IgD-negative memory B cell (primary cell): ENCODE measurements at regions not wholly inside any gene's neighbourhood (a gene's known extent, or its start where the extent isn't known, plus 50 kb on each side); places are given as distances from the start of the nearest gene placed in this dataset.

Experiments
- H3K27ac Mint-ChIP-seq, 3 donors: one replicate each; pipeline ENCODE4 v1.8.0; 2020 to 2022; ENCODE audit warnings: mild to moderate bottlenecking in 3 of 3, mixed read lengths in 3 of 3, moderate library complexity in 1 of 3
- H3K27me3 Mint-ChIP-seq: one replicate; pipeline ENCODE4 v1.8.0; 2021; ENCODE audit warnings: mixed read lengths
- H3K36me3 Mint-ChIP-seq: one replicate; pipeline ENCODE4 v1.8.0; 2020; ENCODE audit warnings: mild to moderate bottlenecking, mixed read lengths
- H3K4me1 Mint-ChIP-seq, 3 donors: one replicate each; pipeline ENCODE4 v1.8.0; 2020 to 2022; ENCODE audit warnings: mixed read lengths in 3 of 3, mild to moderate bottlenecking in 1 of 3
- H3K4me3 Mint-ChIP-seq, 4 donors: one replicate each; pipeline ENCODE4 v1.8.0; 2020 to 2022; ENCODE audit warnings: mild to moderate bottlenecking in 4 of 4, mixed read lengths in 4 of 4, moderate library complexity in 3 of 4
- H3K9me3 Mint-ChIP-seq, 3 donors: one replicate each; pipeline ENCODE4 v1.8.0; 2020 to 2021; ENCODE audit warnings: mixed read lengths in 3 of 3, mild to moderate bottlenecking in 1 of 3

- no peaks in the 10 kb centered on the region for H3K9me3 Mint-ChIP-seq
- H3K4me1 Mint-ChIP-seq: peaks cover 0 to 1% (median 0%) of the 10 kb centered on the region in 3 donors
- H3K36me3 Mint-ChIP-seq: peaks cover 4% of the 10 kb centered on the region
- no peak overlapping the region for H3K4me3 Mint-ChIP-seq
- H3K27ac Mint-ChIP-seq: no peak overlapping the region
- H3K27me3 Mint-ChIP-seq: peaks cover 3% of the 10 kb centered on the region
Observed at GRCh38 chr12:76216585-76217472, 131.4 kb downstream of the BBS10 start.

- Mint-ChIP-seq H3K36me3 (no peaks in the 10 kb centered on the region), H3K4me1 (no peaks in the 10 kb centered on the region), H3K9me3 (no peaks in the 10 kb centered on the region), H3K27ac (no peak overlapping the region), H3K27me3 (peaks cover 8% of the 10 kb centered on the region), H3K4me3 (no peak overlapping the region)
Observed at GRCh38 chr12:76208129-76208528, 123.6 kb upstream of the NAP1L1 start.

- peaks cover 8% of the 10 kb centered on the region for H3K27me3 Mint-ChIP-seq
- H3K9me3 Mint-ChIP-seq: peaks cover 0 to 5% (median 2%) of the 10 kb centered on the region in 3 donors
- H3K36me3 Mint-ChIP-seq: peaks cover 3% of the 10 kb centered on the region
- peak overlapping the region in 1 of 4 donors; percentile 34 for H3K4me3 Mint-ChIP-seq
- H3K4me1 Mint-ChIP-seq: no peaks in the 10 kb centered on the region
- no peak overlapping the region for H3K27ac Mint-ChIP-seq
Observed at GRCh38 chr12:76206677-76207072, 122.2 kb upstream of the NAP1L1 start.

- Mint-ChIP-seq H3K4me1 (no peaks in the 10 kb centered on the region), H3K36me3 (peaks cover 4% of the 10 kb centered on the region), H3K27ac (no peak overlapping the region), H3K4me3 (no peak overlapping the region), H3K27me3 (peaks cover 8% of the 10 kb centered on the region), H3K9me3 (peaks cover 0 to 5% (median 2%) of the 10 kb centered on the region in 3 donors)
Observed at GRCh38 chr12:76206039-76206676, 121.7 kb upstream of the NAP1L1 start.

- no peaks in the 10 kb centered on the region for H3K4me1 Mint-ChIP-seq
- H3K27me3 Mint-ChIP-seq: peaks cover 8% of the 10 kb centered on the region
- H3K9me3 Mint-ChIP-seq: peaks cover 4 to 33% (median 23%) of the 10 kb centered on the region in 3 donors
- H3K4me3 Mint-ChIP-seq: no peak overlapping the region
- peaks cover 5% of the 10 kb centered on the region for H3K36me3 Mint-ChIP-seq
- H3K27ac Mint-ChIP-seq: no peak overlapping the region
Observed at GRCh38 chr12:76202621-76203020, 118.1 kb upstream of the NAP1L1 start.

- no peak overlapping the region for H3K27ac Mint-ChIP-seq
Observed at GRCh38 chr12:76201758-76202157, 117.3 kb upstream of the NAP1L1 start.

GRCh38 chr12:76201316-76201715 is 116.8 kb upstream of the NAP1L1 start:
- H3K36me3 Mint-ChIP-seq: peaks cover 9% of the 10 kb centered on the region
- H3K9me3 Mint-ChIP-seq: peaks cover 4 to 38% (median 27%) of the 10 kb centered on the region in 3 donors
- no peak overlapping the region for H3K4me3 Mint-ChIP-seq
- peaks cover 13% of the 10 kb centered on the region for H3K27me3 Mint-ChIP-seq
- H3K4me1 Mint-ChIP-seq: no peaks in the 10 kb centered on the region
- H3K27ac Mint-ChIP-seq: no peak overlapping the region

More at GRCh38 chr12:76201758-76202157, 117.3 kb upstream of the NAP1L1 start:
- H3K4me3 Mint-ChIP-seq: no peak overlapping the region
- H3K9me3 Mint-ChIP-seq: peaks cover 4 to 38% (median 27%) of the 10 kb centered on the region in 3 donors
- no peaks in the 10 kb centered on the region for H3K4me1 Mint-ChIP-seq
- peaks cover 9% of the 10 kb centered on the region for H3K36me3 Mint-ChIP-seq
- H3K27me3 Mint-ChIP-seq: peaks cover 11% of the 10 kb centered on the region

GRCh38 chr12:76199808-76200207 is 115.3 kb upstream of the NAP1L1 start:
- no peak overlapping the region for H3K27ac Mint-ChIP-seq
- peaks cover 9% of the 10 kb centered on the region for H3K36me3 Mint-ChIP-seq
- peaks cover 7 to 38% (median 27%) of the 10 kb centered on the region in 3 donors for H3K9me3 Mint-ChIP-seq
- H3K27me3 Mint-ChIP-seq: peaks cover 7% of the 10 kb centered on the region
- H3K4me3 Mint-ChIP-seq: no peak overlapping the region
- H3K4me1 Mint-ChIP-seq: no peaks in the 10 kb centered on the region

GRCh38 chr12:76198839-76199238 is 114.4 kb upstream of the NAP1L1 start:
- H3K27me3 Mint-ChIP-seq: peaks cover 7% of the 10 kb centered on the region
- peaks cover 9% of the 10 kb centered on the region for H3K36me3 Mint-ChIP-seq
- H3K9me3 Mint-ChIP-seq: peaks cover 7 to 38% (median 27%) of the 10 kb centered on the region in 3 donors
- no peak overlapping the region for H3K4me3 Mint-ChIP-seq
- H3K4me1 Mint-ChIP-seq: no peaks in the 10 kb centered on the region
- no peak overlapping the region for H3K27ac Mint-ChIP-seq

GRCh38 chr12:76197283-76197682 is 112.8 kb upstream of the NAP1L1 start:
- peaks cover 7 to 33% (median 26%) of the 10 kb centered on the region in 3 donors for H3K9me3 Mint-ChIP-seq
- no peak overlapping the region for H3K27ac Mint-ChIP-seq
- peaks cover 8% of the 10 kb centered on the region for H3K27me3 Mint-ChIP-seq
- H3K36me3 Mint-ChIP-seq: peaks cover 6% of the 10 kb centered on the region
- H3K4me3 Mint-ChIP-seq: no peak overlapping the region
- peaks cover 0 to 4% (median 2%) of the 10 kb centered on the region in 3 donors for H3K4me1 Mint-ChIP-seq

- Mint-ChIP-seq H3K27ac (no peak overlapping the region), H3K4me1 (peaks cover 0 to 4% (median 3%) of the 10 kb centered on the region in 3 donors), H3K9me3 (peaks cover 7 to 33% (median 26%) of the 10 kb centered on the region in 3 donors), H3K4me3 (no peak overlapping the region), H3K36me3 (peaks cover 4% of the 10 kb centered on the region), H3K27me3 (peaks cover 8% of the 10 kb centered on the region)
Observed at GRCh38 chr12:76195920-76196319, 111.4 kb upstream of the NAP1L1 start.

GRCh38 chr12:76194724-76195123 is 110.2 kb upstream of the NAP1L1 start:
- Mint-ChIP-seq H3K36me3 (peaks cover 4% of the 10 kb centered on the region), H3K9me3 (peaks cover 7 to 24% (median 23%) of the 10 kb centered on the region in 3 donors), H3K4me1 (peaks cover 0 to 4% (median 3%) of the 10 kb centered on the region in 3 donors), H3K4me3 (no peak overlapping the region), H3K27me3 (peaks cover 8% of the 10 kb centered on the region), H3K27ac (no peak overlapping the region)

GRCh38 chr12:76193961-76194360 is 109.5 kb upstream of the NAP1L1 start:
- Mint-ChIP-seq H3K27me3 (peaks cover 8% of the 10 kb centered on the region), H3K36me3 (peaks cover 4% of the 10 kb centered on the region), H3K27ac (no peak overlapping the region), H3K9me3 (peaks cover 7 to 18% (median 17%) of the 10 kb centered on the region in 3 donors), H3K4me3 (no peak overlapping the region), H3K4me1 (peaks cover 0 to 4% (median 3%) of the 10 kb centered on the region in 3 donors)

GRCh38 chr12:76192416-76192815 is 107.9 kb upstream of the NAP1L1 start:
- Mint-ChIP-seq H3K36me3 (peaks cover 2% of the 10 kb centered on the region), H3K27ac (no peak overlapping the region), H3K27me3 (peaks cover 14% of the 10 kb centered on the region), H3K4me3 (no peak overlapping the region), H3K9me3 (peaks cover 2 to 3% (median 2%) of the 10 kb centered on the region in 3 donors), H3K4me1 (peaks cover 0 to 4% (median 3%) of the 10 kb centered on the region in 3 donors)

GRCh38 chr12:76190299-76190698 is 105.8 kb upstream of the NAP1L1 start:
- H3K27ac Mint-ChIP-seq: no peak overlapping the region
- H3K4me3 Mint-ChIP-seq: no peak overlapping the region
- peaks cover 0 to under 1% (median 0%) of the 10 kb centered on the region in 3 donors for H3K9me3 Mint-ChIP-seq
- H3K36me3 Mint-ChIP-seq: no peaks in the 10 kb centered on the region
- peaks cover 0 to 4% (median 3%) of the 10 kb centered on the region in 3 donors for H3K4me1 Mint-ChIP-seq
- peaks cover 13% of the 10 kb centered on the region for H3K27me3 Mint-ChIP-seq
